ENCODE measurements at regions not wholly inside any gene's neighbourhood (a gene's known extent, or its start where the extent isn't known, plus 50 kb on each side); places are given as distances from the start of the nearest gene placed in this dataset.

DNA sequence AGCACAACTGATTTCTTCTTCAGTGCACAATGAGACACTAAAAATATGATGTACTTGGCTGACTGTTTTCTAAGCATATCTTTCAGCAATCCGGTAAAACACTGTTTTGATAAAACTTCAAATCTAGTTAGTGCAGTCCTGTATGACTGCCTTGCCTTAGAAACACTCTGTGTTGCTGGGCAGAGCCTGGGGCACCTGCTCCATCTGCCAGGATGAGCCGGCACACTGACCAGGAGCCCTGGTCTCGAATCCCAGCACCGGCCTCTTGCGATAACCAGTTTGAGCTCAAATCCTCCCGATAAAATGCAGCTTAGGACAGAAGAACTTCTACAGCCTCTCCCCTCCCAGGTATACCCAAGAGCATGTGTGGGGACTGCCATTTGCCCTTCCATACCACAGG, 199.5 kb downstream of the SIPA1L2 start:
- TF ChIP-seq GATA2 (CRISPR knock-in tag; IDR thresholded peaks at IDR 0.05) (0 out of 2 replicates have a peak, but pooled peaks have one; percentile 25), POLR2AphosphoS5 (IDR thresholded peaks at IDR 0.05; ENCODE audit: low read depth, low read length) (no peak), FOXM1 (IDR thresholded peaks at IDR 0.05; ENCODE audit: low read depth) (no peak), RFX5 (IDR thresholded peaks at IDR 0.05; ENCODE audit: low read length) (peak; percentile 77), GABPA (IDR thresholded peaks at IDR 0.05; ENCODE audit: low read depth) (no peak)
- TF ChIP-seq, protein P1, sequence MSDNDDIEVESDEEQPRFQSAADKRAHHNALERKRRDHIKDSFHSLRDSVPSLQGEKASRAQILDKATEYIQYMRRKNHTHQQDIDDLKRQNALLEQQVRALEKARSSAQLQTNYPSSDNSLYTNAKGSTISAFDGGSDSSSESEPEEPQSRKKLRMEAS (IDR thresholded peaks at IDR 0.05; ENCODE audit: low read depth): no peak
- TF ChIP-seq, protein P2, sequence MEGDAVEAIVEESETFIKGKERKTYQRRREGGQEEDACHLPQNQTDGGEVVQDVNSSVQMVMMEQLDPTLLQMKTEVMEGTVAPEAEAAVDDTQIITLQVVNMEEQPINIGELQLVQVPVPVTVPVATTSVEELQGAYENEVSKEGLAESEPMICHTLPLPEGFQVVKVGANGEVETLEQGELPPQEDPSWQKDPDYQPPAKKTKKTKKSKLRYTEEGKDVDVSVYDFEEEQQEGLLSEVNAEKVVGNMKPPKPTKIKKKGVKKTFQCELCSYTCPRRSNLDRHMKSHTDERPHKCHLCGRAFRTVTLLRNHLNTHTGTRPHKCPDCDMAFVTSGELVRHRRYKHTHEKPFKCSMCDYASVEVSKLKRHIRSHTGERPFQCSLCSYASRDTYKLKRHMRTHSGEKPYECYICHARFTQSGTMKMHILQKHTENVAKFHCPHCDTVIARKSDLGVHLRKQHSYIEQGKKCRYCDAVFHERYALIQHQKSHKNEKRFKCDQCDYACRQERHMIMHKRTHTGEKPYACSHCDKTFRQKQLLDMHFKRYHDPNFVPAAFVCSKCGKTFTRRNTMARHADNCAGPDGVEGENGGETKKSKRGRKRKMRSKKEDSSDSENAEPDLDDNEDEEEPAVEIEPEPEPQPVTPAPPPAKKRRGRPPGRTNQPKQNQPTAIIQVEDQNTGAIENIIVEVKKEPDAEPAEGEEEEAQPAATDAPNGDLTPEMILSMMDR (IDR thresholded peaks at IDR 0.05): no peak

Measured in SK-N-SH (cell line).